ENCODE measurements at regions not wholly inside any gene's neighbourhood (a gene's known extent, or its start where the extent isn't known, plus 50 kb on each side); places are given as distances from the start of the nearest gene placed in this dataset.

GRCh38 chr5:61275841-61276240, 56.2 kb upstream of the ZSWIM6 start:
- intact Hi-C loops (cut with micrococcal nuclease): no loop called here
- no TSS peak for BruUV-seq (replicated peaks)
- H3K9ac ChIP-seq (ENCODE audit: low read length): no peak overlapping the region

More at GRCh38 chr5:61275841-61276240, 56.2 kb upstream of the ZSWIM6 start:
- CTCF ChIA-PET: no interaction called here
- POLR2A ChIA-PET: no interaction called here
- Histone ChIP-seq H3K9me2 (ENCODE audit: insufficient read depth) (no peaks in the 10 kb centered on the region), H3K4me3 (replicated peaks in 1 of 2; ENCODE audit: low read depth in 1 of 2, low read length in 2 of 2) (no peak overlapping the region), H4K20me1 (ENCODE audit: insufficient read depth) (no peaks in the 10 kb centered on the region), H3K79me2 (ENCODE audit: insufficient read depth, low read length) (no peaks in the 10 kb centered on the region), H3K36me3 (ENCODE audit: control insufficient read depth in 1 of 2, insufficient read depth in 2 of 2, low read length in 2 of 2) (no peaks in the 10 kb centered on the region), H3K27me3 (ENCODE audit: insufficient read depth, low read length) (no peaks in the 10 kb centered on the region), H2AFZ (ENCODE audit: low read depth, low read length, poor library complexity, severe bottlenecking) (peak overlapping the region; percentile 44), H3K27ac (ENCODE audit: low read depth, low read length) (no peak overlapping the region), H3K4me1 (ENCODE audit: control insufficient read depth in 1 of 2, insufficient read depth in 2 of 2, low read length in 2 of 2) (peaks cover 3 to 25% of the 10 kb centered on the region in 2 experiments; a peak in 2 of 4 replicates), H3K9me3 (ENCODE audit: control insufficient read depth in 1 of 2, insufficient read depth in 1 of 2, low read depth in 1 of 2, low read length in 2 of 2) (no peaks in the 10 kb centered on the region), H3K4me2 (ENCODE audit: low read length) (peak overlapping the region; percentile 10; the same call in 1 of the 2 replicates)
- DNase-seq (ENCODE audit: low read depth, low spot score): no peak
- RAD21 ChIA-PET (ENCODE audit: low non-redundant PET in 1 of 2, low total read pairs in 2 of 2, uncharacterized antibody in 2 of 2, unreplicated experiment in 2 of 2): no interaction called here
- no peak for ATAC-seq
- TF ChIP-seq CEBPB (IDR thresholded peaks at IDR 0.05; ENCODE audit: low read depth) (no peak), SP1 (IDR thresholded peaks at IDR 0.05; ENCODE audit: low read depth) (no peak), EGR1 (IDR thresholded peaks at IDR 0.05; ENCODE audit: low read depth) (no peak), RAD21 (IDR thresholded peaks at IDR 0.05; ENCODE audit: low read depth) (no peak), ELF1 (IDR thresholded peaks at IDR 0.05; ENCODE audit: borderline replicate concordance, low read depth) (no peak), SRF (IDR thresholded peaks at IDR 0.05; ENCODE audit: low read depth) (no peak), POLR2A (IDR thresholded peaks at IDR 0.05; ENCODE audit: borderline replicate concordance, extremely low read depth, insufficient read depth, insufficient read length) (no peak), EZH2phosphoT487 (IDR thresholded peaks at IDR 0.05; ENCODE audit: borderline replicate concordance) (no peak), TCF7L2 (IDR thresholded peaks at IDR 0.05; ENCODE audit: borderline replicate concordance, extremely low read depth, insufficient read depth, insufficient read length) (no peak), POLR2AphosphoS5 (IDR thresholded peaks at IDR 0.05; ENCODE audit: low read depth, low read length) (no peak), ZNF274 (IDR thresholded peaks at IDR 0.05; ENCODE audit: low read depth, low read length) (no peak), YY1 (IDR thresholded peaks at IDR 0.05; ENCODE audit: extremely low read depth, insufficient replicate concordance, low read depth, low read length) (no peak), JUND (IDR thresholded peaks at IDR 0.05) (no peak), CBX3 (IDR thresholded peaks at IDR 0.05; ENCODE audit: low read depth) (no peak), SIN3A (IDR thresholded peaks at IDR 0.05; ENCODE audit: low read depth) (no peak)
- TF ChIP-seq, protein P1, sequence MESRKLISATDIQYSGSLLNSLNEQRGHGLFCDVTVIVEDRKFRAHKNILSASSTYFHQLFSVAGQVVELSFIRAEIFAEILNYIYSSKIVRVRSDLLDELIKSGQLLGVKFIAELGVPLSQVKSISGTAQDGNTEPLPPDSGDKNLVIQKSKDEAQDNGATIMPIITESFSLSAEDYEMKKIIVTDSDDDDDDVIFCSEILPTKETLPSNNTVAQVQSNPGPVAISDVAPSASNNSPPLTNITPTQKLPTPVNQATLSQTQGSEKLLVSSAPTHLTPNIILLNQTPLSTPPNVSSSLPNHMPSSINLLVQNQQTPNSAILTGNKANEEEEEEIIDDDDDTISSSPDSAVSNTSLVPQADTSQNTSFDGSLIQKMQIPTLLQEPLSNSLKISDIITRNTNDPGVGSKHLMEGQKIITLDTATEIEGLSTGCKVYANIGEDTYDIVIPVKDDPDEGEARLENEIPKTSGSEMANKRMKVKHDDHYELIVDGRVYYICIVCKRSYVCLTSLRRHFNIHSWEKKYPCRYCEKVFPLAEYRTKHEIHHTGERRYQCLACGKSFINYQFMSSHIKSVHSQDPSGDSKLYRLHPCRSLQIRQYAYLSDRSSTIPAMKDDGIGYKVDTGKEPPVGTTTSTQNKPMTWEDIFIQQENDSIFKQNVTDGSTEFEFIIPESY (IDR thresholded peaks at IDR 0.05; ENCODE audit: extremely low read depth, insufficient replicate concordance, low read length): no peak
- TF ChIP-seq, protein P2, sequence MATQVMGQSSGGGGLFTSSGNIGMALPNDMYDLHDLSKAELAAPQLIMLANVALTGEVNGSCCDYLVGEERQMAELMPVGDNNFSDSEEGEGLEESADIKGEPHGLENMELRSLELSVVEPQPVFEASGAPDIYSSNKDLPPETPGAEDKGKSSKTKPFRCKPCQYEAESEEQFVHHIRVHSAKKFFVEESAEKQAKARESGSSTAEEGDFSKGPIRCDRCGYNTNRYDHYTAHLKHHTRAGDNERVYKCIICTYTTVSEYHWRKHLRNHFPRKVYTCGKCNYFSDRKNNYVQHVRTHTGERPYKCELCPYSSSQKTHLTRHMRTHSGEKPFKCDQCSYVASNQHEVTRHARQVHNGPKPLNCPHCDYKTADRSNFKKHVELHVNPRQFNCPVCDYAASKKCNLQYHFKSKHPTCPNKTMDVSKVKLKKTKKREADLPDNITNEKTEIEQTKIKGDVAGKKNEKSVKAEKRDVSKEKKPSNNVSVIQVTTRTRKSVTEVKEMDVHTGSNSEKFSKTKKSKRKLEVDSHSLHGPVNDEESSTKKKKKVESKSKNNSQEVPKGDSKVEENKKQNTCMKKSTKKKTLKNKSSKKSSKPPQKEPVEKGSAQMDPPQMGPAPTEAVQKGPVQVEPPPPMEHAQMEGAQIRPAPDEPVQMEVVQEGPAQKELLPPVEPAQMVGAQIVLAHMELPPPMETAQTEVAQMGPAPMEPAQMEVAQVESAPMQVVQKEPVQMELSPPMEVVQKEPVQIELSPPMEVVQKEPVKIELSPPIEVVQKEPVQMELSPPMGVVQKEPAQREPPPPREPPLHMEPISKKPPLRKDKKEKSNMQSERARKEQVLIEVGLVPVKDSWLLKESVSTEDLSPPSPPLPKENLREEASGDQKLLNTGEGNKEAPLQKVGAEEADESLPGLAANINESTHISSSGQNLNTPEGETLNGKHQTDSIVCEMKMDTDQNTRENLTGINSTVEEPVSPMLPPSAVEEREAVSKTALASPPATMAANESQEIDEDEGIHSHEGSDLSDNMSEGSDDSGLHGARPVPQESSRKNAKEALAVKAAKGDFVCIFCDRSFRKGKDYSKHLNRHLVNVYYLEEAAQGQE (IDR thresholded peaks at IDR 0.05; ENCODE audit: low read depth): no peak
- TF ChIP-seq, protein P3, sequence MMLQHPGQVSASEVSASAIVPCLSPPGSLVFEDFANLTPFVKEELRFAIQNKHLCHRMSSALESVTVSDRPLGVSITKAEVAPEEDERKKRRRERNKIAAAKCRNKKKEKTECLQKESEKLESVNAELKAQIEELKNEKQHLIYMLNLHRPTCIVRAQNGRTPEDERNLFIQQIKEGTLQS (IDR thresholded peaks at IDR 0.05): no peak
- TF ChIP-seq, protein P4, sequence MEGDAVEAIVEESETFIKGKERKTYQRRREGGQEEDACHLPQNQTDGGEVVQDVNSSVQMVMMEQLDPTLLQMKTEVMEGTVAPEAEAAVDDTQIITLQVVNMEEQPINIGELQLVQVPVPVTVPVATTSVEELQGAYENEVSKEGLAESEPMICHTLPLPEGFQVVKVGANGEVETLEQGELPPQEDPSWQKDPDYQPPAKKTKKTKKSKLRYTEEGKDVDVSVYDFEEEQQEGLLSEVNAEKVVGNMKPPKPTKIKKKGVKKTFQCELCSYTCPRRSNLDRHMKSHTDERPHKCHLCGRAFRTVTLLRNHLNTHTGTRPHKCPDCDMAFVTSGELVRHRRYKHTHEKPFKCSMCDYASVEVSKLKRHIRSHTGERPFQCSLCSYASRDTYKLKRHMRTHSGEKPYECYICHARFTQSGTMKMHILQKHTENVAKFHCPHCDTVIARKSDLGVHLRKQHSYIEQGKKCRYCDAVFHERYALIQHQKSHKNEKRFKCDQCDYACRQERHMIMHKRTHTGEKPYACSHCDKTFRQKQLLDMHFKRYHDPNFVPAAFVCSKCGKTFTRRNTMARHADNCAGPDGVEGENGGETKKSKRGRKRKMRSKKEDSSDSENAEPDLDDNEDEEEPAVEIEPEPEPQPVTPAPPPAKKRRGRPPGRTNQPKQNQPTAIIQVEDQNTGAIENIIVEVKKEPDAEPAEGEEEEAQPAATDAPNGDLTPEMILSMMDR (IDR thresholded peaks at IDR 0.05 in 2 of 3, conservative IDR thresholded peaks at IDR 0.05 in 1 of 3; ENCODE audit: borderline replicate concordance in 1 of 3, insufficient read depth in 1 of 3, low read depth in 2 of 3, low read length in 2 of 3): no peak

All from HCT116 (cell line).